Posterior cingulate gyrus (tissue), 11 donors: ENCODE measurements at regions not wholly inside any gene's neighbourhood (a gene's known extent, or its start where the extent isn't known, plus 50 kb on each side); places are given as distances from the start of the nearest gene placed in this dataset.
"Not testable (repeated sequence)": the region's sequence is repeated elsewhere in the genome, so short reads cannot be mapped to it uniquely, and the experiment has no call there.

Experiments
- DNase-seq, 10 donors: peaks; one replicate each; pipeline versions ENCODE4 v3.0.0 to v3.0.0-alpha.2; 2020 to 2021; ENCODE audit warnings: mixed read lengths in 3 of 10
- intact Hi-C: fragments of 100-400 bp; cut with DNase I; formaldehyde crosslinking; loops from one replicate; pipeline ENCODE4 v1.15.1; 2023

DNA sequence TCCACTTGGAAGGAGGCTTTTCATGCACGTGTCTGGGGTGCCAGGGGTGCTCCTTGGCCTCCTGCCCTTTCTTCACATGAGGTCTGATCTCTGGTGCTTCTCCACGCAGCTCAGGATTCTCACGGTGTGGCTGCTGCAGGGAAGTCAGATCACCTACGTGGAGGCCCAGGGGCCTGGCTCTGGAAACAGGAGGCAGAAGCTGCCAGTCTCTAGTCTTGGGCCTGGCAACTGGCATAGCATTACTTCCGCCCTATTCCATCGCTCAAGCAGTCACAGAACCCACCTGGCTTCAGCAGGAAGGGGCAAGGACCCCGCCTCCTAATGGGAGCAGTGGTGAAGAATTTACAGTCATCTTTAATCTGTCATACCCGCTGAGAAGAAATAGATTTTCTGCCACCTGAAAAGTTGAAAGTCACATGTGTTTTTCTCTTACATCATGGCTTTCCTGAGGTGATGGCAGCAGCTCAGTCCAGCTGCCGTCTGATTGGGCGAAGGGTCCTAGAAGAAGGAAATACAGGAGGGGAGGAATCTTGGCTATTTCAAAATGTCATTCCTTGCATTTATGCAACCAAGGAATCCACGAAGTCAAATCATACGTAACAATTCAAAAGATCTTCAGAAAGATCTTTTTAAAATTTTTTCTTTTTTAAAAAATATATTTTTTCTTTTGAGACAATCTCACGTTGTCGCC lies 50.1 kb upstream of the DKK3 start:
- intact Hi-C loops: no loop called here
- no peak for DNase-seq

DNA sequence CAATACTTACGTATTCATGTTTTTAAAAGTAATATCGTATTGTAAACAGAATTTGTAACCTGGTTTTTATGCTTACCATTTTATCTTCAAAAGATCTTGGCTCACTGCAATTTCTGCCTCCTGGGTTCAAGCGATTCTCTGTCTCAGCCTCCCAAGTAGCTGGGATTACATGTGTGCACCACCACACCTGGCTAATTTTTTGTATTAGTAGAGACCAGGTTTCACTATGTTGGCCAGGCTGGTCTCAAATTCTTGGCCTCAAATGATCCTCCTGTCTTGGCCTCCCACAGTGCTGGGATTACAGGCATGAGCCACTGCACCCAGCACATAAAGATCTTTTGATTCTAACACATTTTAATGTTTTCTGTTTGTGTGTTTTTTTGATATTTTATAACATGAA lies 50.7 kb upstream of the DKK3 start:
- intact Hi-C loops: not testable (repeated sequence)

DNA sequence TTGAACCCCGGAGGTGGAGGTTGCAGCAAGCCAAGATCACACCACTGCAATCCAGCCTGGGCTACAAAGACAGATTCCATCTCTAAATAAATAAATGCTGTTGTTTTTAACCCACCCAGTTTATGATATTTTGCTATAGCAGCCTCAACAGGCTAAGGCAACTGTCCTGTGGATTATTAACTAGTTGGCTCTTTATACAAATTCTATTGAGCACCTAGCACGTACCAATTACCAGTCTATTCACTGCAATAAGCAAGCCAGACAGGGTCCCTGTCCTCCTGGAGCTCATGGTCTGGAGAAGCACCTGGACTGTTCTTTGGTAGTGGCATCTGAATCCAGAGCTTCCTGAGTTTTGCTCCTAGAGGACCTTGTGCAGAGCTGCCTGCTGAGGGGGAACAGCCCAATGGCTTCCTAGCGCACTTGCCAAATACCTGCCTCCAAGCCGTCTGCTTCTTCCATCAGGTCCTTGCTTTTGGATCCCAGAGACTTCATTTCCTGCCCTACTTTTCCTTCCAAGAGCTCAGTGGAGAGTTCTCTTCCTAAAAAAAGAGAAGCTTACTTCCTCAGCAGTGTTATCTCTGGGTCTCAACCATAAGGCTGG lies 49.9 kb upstream of the MICAL2 start:
- intact Hi-C loops: no loop called here
- peak in 3 of 10 donors; percentile 21 to 90 (median 80) for DNase-seq

More for the DNA sequence above, 50.7 kb upstream of the DKK3 start:
- DNase-seq: not testable (repeated sequence)
